ENCODE measurements at regions not wholly inside any gene's neighbourhood (a gene's known extent, or its start where the extent isn't known, plus 50 kb on each side); places are given as distances from the start of the nearest gene placed in this dataset.

DNA sequence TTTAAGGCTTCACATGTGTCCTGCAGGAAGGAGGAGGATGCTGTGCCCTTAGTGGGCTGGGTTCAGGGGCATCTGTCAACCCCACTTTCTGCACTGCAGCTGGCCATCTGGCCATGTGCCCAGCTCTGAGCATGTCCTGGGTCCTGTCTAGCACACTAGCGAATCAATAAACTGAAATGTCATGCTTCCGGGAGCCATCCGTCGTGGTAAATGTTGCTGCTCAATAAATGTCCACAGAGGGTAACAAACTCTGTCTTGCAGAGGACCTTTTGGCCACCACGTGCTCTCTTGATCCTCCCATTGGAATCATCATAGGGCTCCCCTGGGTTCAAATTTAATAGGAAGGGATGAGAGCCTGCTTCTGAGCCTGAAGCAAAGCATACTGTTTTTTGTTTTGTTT is 168.6 kb upstream of the PIRT start:
- TF ChIP-seq, protein P1, sequence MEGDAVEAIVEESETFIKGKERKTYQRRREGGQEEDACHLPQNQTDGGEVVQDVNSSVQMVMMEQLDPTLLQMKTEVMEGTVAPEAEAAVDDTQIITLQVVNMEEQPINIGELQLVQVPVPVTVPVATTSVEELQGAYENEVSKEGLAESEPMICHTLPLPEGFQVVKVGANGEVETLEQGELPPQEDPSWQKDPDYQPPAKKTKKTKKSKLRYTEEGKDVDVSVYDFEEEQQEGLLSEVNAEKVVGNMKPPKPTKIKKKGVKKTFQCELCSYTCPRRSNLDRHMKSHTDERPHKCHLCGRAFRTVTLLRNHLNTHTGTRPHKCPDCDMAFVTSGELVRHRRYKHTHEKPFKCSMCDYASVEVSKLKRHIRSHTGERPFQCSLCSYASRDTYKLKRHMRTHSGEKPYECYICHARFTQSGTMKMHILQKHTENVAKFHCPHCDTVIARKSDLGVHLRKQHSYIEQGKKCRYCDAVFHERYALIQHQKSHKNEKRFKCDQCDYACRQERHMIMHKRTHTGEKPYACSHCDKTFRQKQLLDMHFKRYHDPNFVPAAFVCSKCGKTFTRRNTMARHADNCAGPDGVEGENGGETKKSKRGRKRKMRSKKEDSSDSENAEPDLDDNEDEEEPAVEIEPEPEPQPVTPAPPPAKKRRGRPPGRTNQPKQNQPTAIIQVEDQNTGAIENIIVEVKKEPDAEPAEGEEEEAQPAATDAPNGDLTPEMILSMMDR (IDR thresholded peaks at IDR 0.05): no peak
- TF ChIP-seq POLR2A (IDR thresholded peaks at IDR 0.05) (no peak), POLR2AphosphoS5 (IDR thresholded peaks at IDR 0.05; ENCODE audit: insufficient read depth in 1 of 2, low read depth in 1 of 2) (no peak)

Data from vagina (tissue), 2 donors.